ENCODE measurements at regions not wholly inside any gene's neighbourhood (a gene's known extent, or its start where the extent isn't known, plus 50 kb on each side); places are given as distances from the start of the nearest gene placed in this dataset.

- no peak for DNase-seq (ENCODE audit: low read depth)
Observed at GRCh38 chr15:29874977-29875376, 52.7 kb upstream of the TJP1 start.

GRCh38 chr15:29873947-29874411, 51.7 kb upstream of the TJP1 start:
- DNase-seq (ENCODE audit: low read depth): no peak

GRCh38 chr15:29873264-29873663, 51.0 kb upstream of the TJP1 start:
- DNase-seq (ENCODE audit: low read depth): no peak

- DNase-seq (ENCODE audit: low read depth): no peak
Observed at GRCh38 chr15:29872716-29873115, 50.4 kb upstream of the TJP1 start.
